Loucy (cell line): ENCODE measurements at regions not wholly inside any gene's neighbourhood (a gene's known extent, or its start where the extent isn't known, plus 50 kb on each side); places are given as distances from the start of the nearest gene placed in this dataset.
"Not testable (repeated sequence)": the region's sequence is repeated elsewhere in the genome, so short reads cannot be mapped to it uniquely, and the experiment has no call there.

Experiments
- H2AFZ ChIP-seq: fragments of 200-600 bp; sonication (generic); 2 replicates; pipeline ENCODE4 v1.6.0; 2016; ENCODE audit warnings: antibody characterized with exemption, mild to moderate bottlenecking, low read length, moderate library complexity
- H3F3A ChIP-seq: fragments of 200-600 bp; 2 replicates; pipeline ENCODE4 v1.6.0; 2016; ENCODE audit warnings: antibody characterized with exemption, low read depth, mild to moderate bottlenecking
- H3K27me3 ChIP-seq: fragments of 200-600 bp; sonication (generic); 2 replicates; pipeline ENCODE4 v1.6.1; 2014; ENCODE audit warnings: low read length, mild to moderate bottlenecking; ENCODE audit not compliant: insufficient read depth, poor library complexity, severe bottlenecking
- H3K36me3 ChIP-seq: fragments of 200-600 bp; sonication (generic); 2 replicates; pipeline ENCODE4 v1.6.1; 2016; ENCODE audit warnings: low read length; ENCODE audit not compliant: insufficient read depth
- H3K4me1 ChIP-seq: fragments of 200-600 bp; sonication (generic); 2 replicates; pipeline ENCODE4 v1.5.1; 2014; ENCODE audit warnings: low read length, mild to moderate bottlenecking; ENCODE audit not compliant: insufficient read depth, poor library complexity, severe bottlenecking
- H3K4me2 ChIP-seq: fragments of 200-600 bp; sonication (generic); 2 replicates; pipeline ENCODE4 v1.6.0; 2014; ENCODE audit warnings: antibody characterized with exemption, low read length, low read depth, mild to moderate bottlenecking; ENCODE audit not compliant: poor library complexity, severe bottlenecking
- H3K4me3 ChIP-seq: fragments of 200-600 bp; sonication (generic); 2 replicates; pipeline ENCODE4 v1.5.1; 2014; ENCODE audit warnings: low read length, mild to moderate bottlenecking, mixed read lengths; ENCODE audit not compliant: poor library complexity, severe bottlenecking
- H3K79me2 ChIP-seq: fragments of 200-600 bp; sonication (generic); 2 replicates; pipeline ENCODE4 v1.6.1; 2014; ENCODE audit warnings: low read length; ENCODE audit not compliant: insufficient read depth
- H3K9ac ChIP-seq: fragments of 200-600 bp; sonication (generic); 2 replicates; pipeline ENCODE4 v1.6.0; 2014; ENCODE audit warnings: mild to moderate bottlenecking, low read depth, low read length, moderate library complexity; ENCODE audit not compliant: poor library complexity, severe bottlenecking
- H3K9me2 ChIP-seq: fragments of 200-600 bp; sonication (generic); replicated peaks from 2 replicates; pipeline ENCODE4 v1.6.1; 2016; ENCODE audit warnings: low read depth, low read length, mixed read lengths
- H3K9me3 ChIP-seq: fragments of 200-600 bp; sonication (generic); 2 replicates; pipeline ENCODE4 v1.6.1; 2014; ENCODE audit warnings: mild to moderate bottlenecking, antibody characterized with exemption, low read length, low read depth; ENCODE audit not compliant: insufficient read depth
- H4K20me1 ChIP-seq: fragments of 200-600 bp; sonication (generic); 2 replicates; pipeline ENCODE4 v1.6.0; 2014; ENCODE audit warnings: antibody characterized with exemption, low read length, mild to moderate bottlenecking; ENCODE audit not compliant: insufficient read depth, poor library complexity, severe bottlenecking
- CTCF ChIP-seq: fragments of 200-600 bp; sonication (generic); conservative IDR thresholded peaks from 2 replicates; pipeline ENCODE4 v1.5.1; 2014; ENCODE audit warnings: mild to moderate bottlenecking, antibody characterized with exemption, low read length
- EZH2phosphoT487 ChIP-seq: fragments of 200-600 bp; IDR thresholded peaks from 2 replicates; pipeline ENCODE4 v1.6.1; 2018; ENCODE audit warnings: antibody characterized with exemption, mild to moderate bottlenecking, moderate library complexity, borderline replicate concordance

DNA sequence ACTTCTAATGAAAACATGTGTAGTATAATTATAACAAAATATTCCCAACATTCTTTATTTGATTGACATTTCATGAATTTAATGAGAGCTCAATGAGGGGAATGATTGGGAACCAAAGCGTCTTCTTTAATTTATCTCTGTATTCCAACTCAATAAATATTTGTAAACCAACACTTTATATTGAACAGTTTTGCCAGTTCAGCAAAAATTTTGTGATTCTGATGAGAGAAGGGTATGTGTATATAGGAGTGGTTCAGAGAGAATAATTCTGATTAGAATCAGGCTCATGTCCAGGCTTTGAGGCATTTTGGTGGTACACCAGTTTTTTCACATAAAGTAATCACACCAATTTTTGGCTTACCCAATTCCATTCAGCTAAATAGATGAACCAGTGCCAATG is 564.2 kb downstream of the TMTC2 start:
- Histone ChIP-seq H3K9me3 (no peaks in the 10 kb centered on the region), H3K9ac (no peak overlapping the region), H3K36me3 (no peaks in the 10 kb centered on the region), H3K27me3 (no peaks in the 10 kb centered on the region), H3K9me2 (no peaks in the 10 kb centered on the region), H3K4me1 (no peaks in the 10 kb centered on the region), H3K79me2 (no peaks in the 10 kb centered on the region), H3K4me3 (no peak overlapping the region), H4K20me1 (no peaks in the 10 kb centered on the region), H2AFZ (no peak overlapping the region), H3F3A (no peaks in the 10 kb centered on the region), H3K4me2 (no peak overlapping the region)
- no peak for TF ChIP-seq CTCF
- no peak for TF ChIP-seq EZH2phosphoT487

DNA sequence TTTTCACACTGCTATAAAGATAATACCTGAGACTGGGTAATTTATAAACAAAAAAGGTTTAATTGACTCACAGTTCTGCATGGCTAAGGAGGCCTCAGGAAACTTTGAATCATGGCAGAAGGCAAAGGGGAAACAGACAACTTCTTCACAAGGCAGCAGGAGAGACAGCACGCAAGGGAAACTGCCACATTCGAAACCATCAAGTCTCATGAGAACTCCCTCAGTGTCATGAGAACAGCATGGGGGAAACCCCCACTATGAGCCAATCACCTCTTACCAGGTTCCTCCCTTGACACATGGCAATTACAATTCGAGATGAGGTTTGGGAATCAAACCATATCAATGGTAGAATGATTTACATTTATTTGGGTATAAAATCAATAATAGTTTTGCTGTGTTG is 558.5 kb downstream of the TMTC2 start:
- H3K4me3 ChIP-seq, result no peak overlapping the region
- no peaks in the 10 kb centered on the region for H4K20me1 ChIP-seq
- H3K9ac ChIP-seq, result no peak overlapping the region
- no peak overlapping the region for H3K4me2 ChIP-seq
- TF ChIP-seq EZH2phosphoT487, result no peak
- TF ChIP-seq CTCF, result no peak
- no peaks in the 10 kb centered on the region for H3F3A ChIP-seq
- no peaks in the 10 kb centered on the region for H3K9me3 ChIP-seq
- no peaks in the 10 kb centered on the region for H3K79me2 ChIP-seq
- no peaks in the 10 kb centered on the region for H3K4me1 ChIP-seq
- no peaks in the 10 kb centered on the region for H3K9me2 ChIP-seq
- no peaks in the 10 kb centered on the region for H3K27me3 ChIP-seq
- H2AFZ ChIP-seq, result no peak overlapping the region
- no peaks in the 10 kb centered on the region for H3K36me3 ChIP-seq

GRCh38 chr12:83244001-83244400 is 557.3 kb downstream of the TMTC2 start:
- no peaks in the 10 kb centered on the region for H3K79me2 ChIP-seq
- no peaks in the 10 kb centered on the region for H3K4me1 ChIP-seq
- no peak overlapping the region for H3K4me2 ChIP-seq
- H3K4me3 ChIP-seq, result no peak overlapping the region
- no peak overlapping the region for H3K9ac ChIP-seq
- H3K9me2 ChIP-seq, result no peaks in the 10 kb centered on the region
- no peak overlapping the region for H2AFZ ChIP-seq
- H3K36me3 ChIP-seq, result no peaks in the 10 kb centered on the region
- H3K9me3 ChIP-seq, result no peaks in the 10 kb centered on the region
- H3F3A ChIP-seq, result no peaks in the 10 kb centered on the region
- H3K27me3 ChIP-seq, result no peaks in the 10 kb centered on the region
- TF ChIP-seq CTCF, result no peak
- TF ChIP-seq EZH2phosphoT487, result no peak
- H4K20me1 ChIP-seq, result no peaks in the 10 kb centered on the region

- not testable (repeated sequence) for H3K4me3 ChIP-seq, H3K9me2 ChIP-seq, H3K9me3 ChIP-seq, H3K4me1 ChIP-seq, H3K36me3 ChIP-seq, H3K27me3 ChIP-seq, H3F3A ChIP-seq, H3K4me2 ChIP-seq, H4K20me1 ChIP-seq, H3K9ac ChIP-seq, H2AFZ ChIP-seq, H3K79me2 ChIP-seq
Observed at GRCh38 chr12:83233987-83234386, 547.3 kb downstream of the TMTC2 start.

GRCh38 chr12:83226960-83227359 is 540.3 kb downstream of the TMTC2 start:
- not testable (repeated sequence) for H3K4me2 ChIP-seq, H3K4me3 ChIP-seq, H2AFZ ChIP-seq, H4K20me1 ChIP-seq, H3K9ac ChIP-seq, H3K9me3 ChIP-seq, H3K27me3 ChIP-seq, H3K36me3 ChIP-seq, H3F3A ChIP-seq, H3K79me2 ChIP-seq, H3K9me2 ChIP-seq, H3K4me1 ChIP-seq
